Ishikawa (cell line): ENCODE measurements at regions not wholly inside any gene's neighbourhood (a gene's known extent, or its start where the extent isn't known, plus 50 kb on each side); places are given as distances from the start of the nearest gene placed in this dataset.
A peak's percentile ranks its signal among the peaks of the same experiment; 100 is the strongest.

Experiments
- EP300 ChIP-seq: IDR thresholded peaks from 2 replicates; pipeline ENCODE4 v1.6.1; 2012; ENCODE audit warnings: borderline replicate concordance
- FOXM1 ChIP-seq: IDR thresholded peaks from 2 replicates; pipeline ENCODE4 v1.6.1; 2012; ENCODE audit warnings: low read depth, borderline replicate concordance
- NFIC ChIP-seq: IDR thresholded peaks from 2 replicates; pipeline ENCODE4 v1.6.1; 2012
- RAD21 ChIP-seq: IDR thresholded peaks from 2 replicates; pipeline ENCODE4 v1.6.1; 2012; ENCODE audit warnings: low read depth
- TCF12 ChIP-seq: IDR thresholded peaks from 2 replicates; pipeline ENCODE4 v1.6.1; 2012; ENCODE audit warnings: low read depth
- TEAD4 ChIP-seq: IDR thresholded peaks from 2 replicates; pipeline ENCODE4 v1.6.1; 2012
- YY1 ChIP-seq: IDR thresholded peaks from 2 replicates; pipeline ENCODE4 v1.6.1; 2012; ENCODE audit warnings: low read depth
- ZBTB7A ChIP-seq: IDR thresholded peaks from 2 replicates; pipeline ENCODE4 v1.6.1; 2012; ENCODE audit warnings: low read depth
- TF ChIP-seq, protein P1 (sequence below): IDR thresholded peaks from 2 replicates; pipeline ENCODE4 v1.6.1; 2012
- TF ChIP-seq, protein P2 (sequence below): IDR thresholded peaks from 2 replicates; pipeline ENCODE4 v1.6.1; 2012
- TF ChIP-seq, protein P3 (sequence below): IDR thresholded peaks from 2 replicates; pipeline ENCODE4 v1.6.1; 2012; ENCODE audit warnings: low read depth, mild to moderate bottlenecking

DNA sequence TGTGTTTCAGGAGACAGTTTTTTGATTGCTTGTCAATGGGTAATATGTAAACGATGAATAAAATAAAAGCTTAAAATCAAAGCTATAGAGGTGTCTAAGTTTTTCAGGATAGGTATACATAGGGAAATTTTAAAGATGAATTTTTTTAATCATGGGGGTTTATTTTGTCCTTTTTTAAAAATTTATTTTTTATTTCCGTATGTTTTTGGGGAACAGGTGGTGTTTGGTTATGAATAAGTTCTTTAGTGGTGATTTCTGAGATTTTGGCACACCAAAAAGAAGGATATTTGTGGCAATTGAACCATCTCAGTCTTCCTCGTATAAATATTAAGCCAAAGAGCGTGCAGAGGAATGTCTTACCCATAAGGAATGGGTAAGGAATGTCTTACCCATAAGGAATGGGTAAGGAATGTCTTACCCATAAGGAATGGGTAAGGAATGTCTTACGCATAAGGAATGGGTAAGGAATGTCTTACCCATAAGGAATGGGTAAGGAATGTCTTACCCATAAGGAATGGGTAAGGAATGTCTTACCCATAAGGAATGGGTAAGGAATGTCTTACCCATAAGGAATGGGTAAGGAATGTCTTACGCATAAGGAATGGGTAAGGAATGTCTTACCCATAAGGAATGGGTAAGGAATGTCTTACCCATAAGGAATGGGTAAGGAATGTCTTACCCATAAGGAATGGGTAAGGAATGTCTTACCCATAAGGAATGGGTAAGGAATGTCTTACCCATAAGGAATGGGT is 53.5 kb upstream of the PLCB4 start:
- TF ChIP-seq TCF12 (peak; percentile 87), FOXM1 (peak; percentile 86), TEAD4 (peak; percentile 73), EP300 (peak; percentile 86; the same call in 1 of the 2 replicates), NFIC (0 out of 2 replicates have a peak, but pooled peaks have one; percentile 22)

DNA sequence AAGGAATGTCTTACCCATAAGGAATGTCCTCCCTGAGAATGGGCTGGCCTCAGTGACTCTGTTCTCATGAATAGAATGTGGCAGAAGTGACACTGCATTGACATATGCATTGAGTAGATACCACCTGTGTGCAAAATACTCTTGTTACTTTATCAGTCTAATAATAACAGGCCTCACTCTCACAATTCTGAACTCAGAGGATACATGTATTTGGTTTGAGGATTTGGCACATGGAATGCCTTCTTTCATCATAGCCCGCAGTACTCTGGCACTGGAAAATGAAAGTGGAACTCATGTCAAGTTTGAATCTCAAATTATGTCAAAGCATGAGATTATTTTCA is 52.9 kb upstream of the PLCB4 start:
- TF ChIP-seq FOXM1: peak; percentile 79; the same call in 1 of the 2 replicates
- peak; percentile 74 for TF ChIP-seq EP300
- TF ChIP-seq TEAD4: peak; percentile 81
- TF ChIP-seq RAD21: no peak
- TF ChIP-seq, protein P1, sequence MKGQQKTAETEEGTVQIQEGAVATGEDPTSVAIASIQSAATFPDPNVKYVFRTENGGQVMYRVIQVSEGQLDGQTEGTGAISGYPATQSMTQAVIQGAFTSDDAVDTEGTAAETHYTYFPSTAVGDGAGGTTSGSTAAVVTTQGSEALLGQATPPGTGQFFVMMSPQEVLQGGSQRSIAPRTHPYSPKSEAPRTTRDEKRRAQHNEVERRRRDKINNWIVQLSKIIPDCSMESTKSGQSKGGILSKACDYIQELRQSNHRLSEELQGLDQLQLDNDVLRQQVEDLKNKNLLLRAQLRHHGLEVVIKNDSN: no peak
- TF ChIP-seq TCF12: peak; percentile 55

DNA sequence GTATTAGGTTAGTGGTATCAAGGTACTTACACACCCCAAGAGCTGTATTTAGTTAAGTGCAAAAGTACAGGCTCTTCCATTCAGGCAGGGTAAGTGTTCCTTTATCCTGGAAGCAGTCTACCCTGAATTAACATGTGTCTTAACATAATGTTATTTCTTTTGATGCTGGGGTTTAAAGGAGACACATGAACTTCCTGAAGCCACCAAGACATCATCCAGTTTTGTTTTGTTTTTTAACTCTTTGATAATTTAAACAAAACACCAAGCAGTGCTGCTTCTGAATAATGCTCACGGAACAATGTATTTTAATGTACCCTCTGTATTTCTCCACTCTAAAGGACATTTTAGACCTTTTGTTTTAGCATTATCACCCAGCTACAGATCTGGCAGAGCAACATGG is 50.5 kb upstream of the PLCB4 start:
- TF ChIP-seq, protein P2, sequence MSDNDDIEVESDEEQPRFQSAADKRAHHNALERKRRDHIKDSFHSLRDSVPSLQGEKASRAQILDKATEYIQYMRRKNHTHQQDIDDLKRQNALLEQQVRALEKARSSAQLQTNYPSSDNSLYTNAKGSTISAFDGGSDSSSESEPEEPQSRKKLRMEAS: no peak
- TF ChIP-seq, protein P3, sequence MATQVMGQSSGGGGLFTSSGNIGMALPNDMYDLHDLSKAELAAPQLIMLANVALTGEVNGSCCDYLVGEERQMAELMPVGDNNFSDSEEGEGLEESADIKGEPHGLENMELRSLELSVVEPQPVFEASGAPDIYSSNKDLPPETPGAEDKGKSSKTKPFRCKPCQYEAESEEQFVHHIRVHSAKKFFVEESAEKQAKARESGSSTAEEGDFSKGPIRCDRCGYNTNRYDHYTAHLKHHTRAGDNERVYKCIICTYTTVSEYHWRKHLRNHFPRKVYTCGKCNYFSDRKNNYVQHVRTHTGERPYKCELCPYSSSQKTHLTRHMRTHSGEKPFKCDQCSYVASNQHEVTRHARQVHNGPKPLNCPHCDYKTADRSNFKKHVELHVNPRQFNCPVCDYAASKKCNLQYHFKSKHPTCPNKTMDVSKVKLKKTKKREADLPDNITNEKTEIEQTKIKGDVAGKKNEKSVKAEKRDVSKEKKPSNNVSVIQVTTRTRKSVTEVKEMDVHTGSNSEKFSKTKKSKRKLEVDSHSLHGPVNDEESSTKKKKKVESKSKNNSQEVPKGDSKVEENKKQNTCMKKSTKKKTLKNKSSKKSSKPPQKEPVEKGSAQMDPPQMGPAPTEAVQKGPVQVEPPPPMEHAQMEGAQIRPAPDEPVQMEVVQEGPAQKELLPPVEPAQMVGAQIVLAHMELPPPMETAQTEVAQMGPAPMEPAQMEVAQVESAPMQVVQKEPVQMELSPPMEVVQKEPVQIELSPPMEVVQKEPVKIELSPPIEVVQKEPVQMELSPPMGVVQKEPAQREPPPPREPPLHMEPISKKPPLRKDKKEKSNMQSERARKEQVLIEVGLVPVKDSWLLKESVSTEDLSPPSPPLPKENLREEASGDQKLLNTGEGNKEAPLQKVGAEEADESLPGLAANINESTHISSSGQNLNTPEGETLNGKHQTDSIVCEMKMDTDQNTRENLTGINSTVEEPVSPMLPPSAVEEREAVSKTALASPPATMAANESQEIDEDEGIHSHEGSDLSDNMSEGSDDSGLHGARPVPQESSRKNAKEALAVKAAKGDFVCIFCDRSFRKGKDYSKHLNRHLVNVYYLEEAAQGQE: no peak
- no peak for TF ChIP-seq ZBTB7A
- no peak for TF ChIP-seq YY1
